COLO668 (cell line): ENCODE measurements at regions not wholly inside any gene's neighbourhood (a gene's known extent, or its start where the extent isn't known, plus 50 kb on each side); places are given as distances from the start of the nearest gene placed in this dataset.

Experiments used
- DNase-seq: peaks from one replicate; lab custom pipeline; 2025; ENCODE audit not compliant: unreplicated experiment; lab: John Stamatoyannopoulos, UW

GRCh38 chr5:167565189-167565954 lies 726.1 kb upstream of the WWC1 start:
- DNase-seq = no peak

GRCh38 chr5:167570431-167570830 lies 721.0 kb upstream of the WWC1 start:
- no peak for DNase-seq

- no peak for DNase-seq
Observed at GRCh38 chr5:167571824-167572223, 719.6 kb upstream of the WWC1 start.

- DNase-seq = no peak
Observed at GRCh38 chr5:167573370-167574127, 717.9 kb upstream of the WWC1 start.

GRCh38 chr5:167574464-167574863 lies 717.0 kb upstream of the WWC1 start:
- DNase-seq = no peak

- DNase-seq = no peak
Observed at GRCh38 chr5:167575330-167575729, 716.1 kb upstream of the WWC1 start.

- DNase-seq = no peak
Observed at GRCh38 chr5:167576126-167576525, 715.3 kb upstream of the WWC1 start.

GRCh38 chr5:167576897-167577296 lies 714.5 kb upstream of the WWC1 start:
- no peak for DNase-seq

GRCh38 chr5:167577616-167578015 lies 713.8 kb upstream of the WWC1 start:
- DNase-seq = no peak

- DNase-seq = no peak
Observed at GRCh38 chr5:167578977-167579692, 712.3 kb upstream of the WWC1 start.

GRCh38 chr5:167579693-167580055 lies 711.8 kb upstream of the WWC1 start:
- no peak for DNase-seq

- no peak for DNase-seq
Observed at GRCh38 chr5:167580608-167581007, 710.8 kb upstream of the WWC1 start.

GRCh38 chr5:167582283-167582682 lies 709.2 kb upstream of the WWC1 start:
- DNase-seq = no peak

GRCh38 chr5:167582886-167583285 lies 708.6 kb upstream of the WWC1 start:
- no peak for DNase-seq

GRCh38 chr5:167585184-167585583 lies 706.3 kb upstream of the WWC1 start:
- DNase-seq = no peak

GRCh38 chr5:167587772-167588437 lies 703.5 kb upstream of the WWC1 start:
- DNase-seq = no peak

GRCh38 chr5:167592114-167592513 lies 699.3 kb upstream of the WWC1 start:
- no peak for DNase-seq

- no peak for DNase-seq
Observed at GRCh38 chr5:167593329-167594060, 698.0 kb upstream of the WWC1 start.

- DNase-seq = no peak
Observed at GRCh38 chr5:167594061-167594435, 697.4 kb upstream of the WWC1 start.

GRCh38 chr5:167594750-167595149 lies 696.7 kb upstream of the WWC1 start:
- no peak for DNase-seq

- DNase-seq = no peak
Observed at GRCh38 chr5:167595196-167595595, 696.2 kb upstream of the WWC1 start.
